ENCODE measurements at regions not wholly inside any gene's neighbourhood (a gene's known extent, or its start where the extent isn't known, plus 50 kb on each side); places are given as distances from the start of the nearest gene placed in this dataset.

DNA sequence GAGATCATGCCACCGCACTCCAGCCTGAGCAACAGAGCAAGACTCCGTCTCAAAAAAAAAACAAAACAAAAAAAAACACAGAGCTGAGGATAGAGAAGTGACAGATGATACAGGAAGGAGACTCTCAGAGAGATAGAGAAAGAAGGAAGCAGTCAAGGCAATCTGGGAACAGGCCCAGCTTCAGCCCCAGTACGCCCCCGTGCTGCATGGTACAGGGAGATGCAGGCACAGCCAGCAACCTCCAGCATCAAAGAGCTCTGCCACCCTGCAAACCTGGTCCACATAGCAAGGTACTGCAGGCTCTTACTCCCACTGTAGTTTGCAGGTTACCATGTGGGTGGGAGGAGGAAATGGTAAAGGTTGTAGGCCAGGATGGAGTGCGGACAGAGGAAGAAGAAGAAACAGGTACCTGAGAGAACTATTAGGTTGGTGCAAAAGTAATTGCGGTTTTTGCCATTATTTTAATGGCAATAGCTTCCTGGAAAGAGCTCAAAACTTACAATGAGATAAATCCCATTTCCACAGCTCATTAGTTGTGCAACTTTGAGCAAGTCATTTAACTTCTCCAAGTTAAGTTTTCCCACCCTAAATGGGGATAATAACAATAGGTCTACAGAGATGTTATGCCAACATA lies 253.0 kb downstream of the ARRDC4 start:
- TF ChIP-seq, protein P1, sequence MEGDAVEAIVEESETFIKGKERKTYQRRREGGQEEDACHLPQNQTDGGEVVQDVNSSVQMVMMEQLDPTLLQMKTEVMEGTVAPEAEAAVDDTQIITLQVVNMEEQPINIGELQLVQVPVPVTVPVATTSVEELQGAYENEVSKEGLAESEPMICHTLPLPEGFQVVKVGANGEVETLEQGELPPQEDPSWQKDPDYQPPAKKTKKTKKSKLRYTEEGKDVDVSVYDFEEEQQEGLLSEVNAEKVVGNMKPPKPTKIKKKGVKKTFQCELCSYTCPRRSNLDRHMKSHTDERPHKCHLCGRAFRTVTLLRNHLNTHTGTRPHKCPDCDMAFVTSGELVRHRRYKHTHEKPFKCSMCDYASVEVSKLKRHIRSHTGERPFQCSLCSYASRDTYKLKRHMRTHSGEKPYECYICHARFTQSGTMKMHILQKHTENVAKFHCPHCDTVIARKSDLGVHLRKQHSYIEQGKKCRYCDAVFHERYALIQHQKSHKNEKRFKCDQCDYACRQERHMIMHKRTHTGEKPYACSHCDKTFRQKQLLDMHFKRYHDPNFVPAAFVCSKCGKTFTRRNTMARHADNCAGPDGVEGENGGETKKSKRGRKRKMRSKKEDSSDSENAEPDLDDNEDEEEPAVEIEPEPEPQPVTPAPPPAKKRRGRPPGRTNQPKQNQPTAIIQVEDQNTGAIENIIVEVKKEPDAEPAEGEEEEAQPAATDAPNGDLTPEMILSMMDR (IDR thresholded peaks at IDR 0.05; ENCODE audit: extremely low read depth, low read depth, low read length) = no peak
- Histone ChIP-seq H3K4me1 (ENCODE audit: insufficient read depth, low read length) (no peaks in the 10 kb centered on the region), H2AFZ (ENCODE audit: low read length) (no peak overlapping the region), H3K4me3 (ENCODE audit: insufficient read depth, low read length) (no peak overlapping the region), H3K4me2 (ENCODE audit: insufficient read depth, low read length) (no peak overlapping the region), H3K36me3 (ENCODE audit: insufficient read depth, low read length) (no peaks in the 10 kb centered on the region), H3K79me2 (ENCODE audit: insufficient read depth, low read length) (no peaks in the 10 kb centered on the region), H4K20me1 (ENCODE audit: insufficient read depth, low read length) (no peaks in the 10 kb centered on the region), H3K27me3 (ENCODE audit: insufficient read depth, low read length) (no peaks in the 10 kb centered on the region), H3K9me3 (ENCODE audit: low read depth, low read length) (peaks cover 2% of the 10 kb centered on the region), H3K27ac (ENCODE audit: low read depth, low read length) (no peak overlapping the region)
- no peak for DNase-seq (ENCODE audit: insufficient read length, low spot score, missing footprints)

DNA sequence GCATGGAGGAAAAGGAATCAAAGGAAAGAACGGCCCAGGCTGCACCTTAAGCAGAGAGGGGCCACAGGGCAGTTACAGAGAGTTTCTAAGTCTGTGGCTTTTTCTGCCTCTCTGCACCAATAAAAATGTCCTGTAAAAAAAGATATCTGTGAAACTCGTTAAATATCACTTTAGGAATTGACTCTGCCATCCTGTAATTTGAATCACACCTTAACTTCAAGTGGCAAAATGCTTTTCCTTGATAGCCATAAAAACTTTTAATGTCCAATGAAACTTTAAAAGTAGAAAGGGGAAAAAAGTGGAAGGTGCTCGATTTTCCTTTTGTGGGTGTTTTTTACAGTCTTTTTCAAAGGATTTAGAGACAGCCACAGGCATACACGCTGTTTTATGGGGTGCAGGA lies 255.7 kb downstream of the ARRDC4 start:
- H3K4me1 ChIP-seq (ENCODE audit: insufficient read depth, low read length) = no peaks in the 10 kb centered on the region
- H3K27me3 ChIP-seq (ENCODE audit: insufficient read depth, low read length) = no peaks in the 10 kb centered on the region
- H3K36me3 ChIP-seq (ENCODE audit: insufficient read depth, low read length) = no peaks in the 10 kb centered on the region
- DNase-seq (ENCODE audit: insufficient read length, low spot score, missing footprints) = no peak
- H4K20me1 ChIP-seq (ENCODE audit: insufficient read depth, low read length) = no peaks in the 10 kb centered on the region
- no peaks in the 10 kb centered on the region for H3K79me2 ChIP-seq (ENCODE audit: insufficient read depth, low read length)
- no peak overlapping the region for H2AFZ ChIP-seq (ENCODE audit: low read length)
- H3K4me3 ChIP-seq (ENCODE audit: insufficient read depth, low read length) = no peak overlapping the region
- no peak overlapping the region for H3K4me2 ChIP-seq (ENCODE audit: insufficient read depth, low read length)
- TF ChIP-seq, protein P1 (IDR thresholded peaks at IDR 0.05; ENCODE audit: extremely low read depth, low read depth, low read length) = no peak
- H3K27ac ChIP-seq (ENCODE audit: low read depth, low read length) = no peak overlapping the region
- H3K9me3 ChIP-seq (ENCODE audit: low read depth, low read length) = peaks cover 3% of the 10 kb centered on the region

DNA sequence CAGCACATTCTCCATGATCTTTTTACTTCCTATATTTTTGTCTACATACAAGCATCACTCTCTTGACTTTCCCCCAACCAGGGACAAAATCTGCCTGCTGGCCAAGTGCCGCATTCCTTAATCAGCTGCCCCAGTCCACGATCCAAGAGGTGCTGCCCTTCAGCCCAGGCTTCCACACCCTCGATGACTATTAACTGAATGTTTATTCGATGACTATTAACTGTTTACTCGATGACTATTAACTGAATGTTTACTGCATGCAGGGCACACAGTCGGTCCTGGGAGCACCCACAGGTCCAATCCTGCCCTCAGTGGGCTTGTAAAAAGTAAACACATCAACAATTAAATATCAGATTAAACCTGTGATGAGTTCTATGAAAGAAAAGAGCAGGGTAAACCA lies 256.9 kb downstream of the ARRDC4 start:
- no peaks in the 10 kb centered on the region for H4K20me1 ChIP-seq (ENCODE audit: insufficient read depth, low read length)
- no peaks in the 10 kb centered on the region for H3K36me3 ChIP-seq (ENCODE audit: insufficient read depth, low read length)
- H3K4me2 ChIP-seq (ENCODE audit: insufficient read depth, low read length) = no peak overlapping the region
- peaks cover 6% of the 10 kb centered on the region for H3K9me3 ChIP-seq (ENCODE audit: low read depth, low read length)
- no peak overlapping the region for H3K4me3 ChIP-seq (ENCODE audit: insufficient read depth, low read length)
- DNase-seq (ENCODE audit: insufficient read length, low spot score, missing footprints) = no peak
- no peak overlapping the region for H3K27ac ChIP-seq (ENCODE audit: low read depth, low read length)
- no peak overlapping the region for H2AFZ ChIP-seq (ENCODE audit: low read length)
- no peaks in the 10 kb centered on the region for H3K79me2 ChIP-seq (ENCODE audit: insufficient read depth, low read length)
- H3K27me3 ChIP-seq (ENCODE audit: insufficient read depth, low read length) = no peaks in the 10 kb centered on the region
- H3K4me1 ChIP-seq (ENCODE audit: insufficient read depth, low read length) = no peaks in the 10 kb centered on the region
- TF ChIP-seq, protein P1 (IDR thresholded peaks at IDR 0.05; ENCODE audit: extremely low read depth, low read depth, low read length) = no peak

DNA sequence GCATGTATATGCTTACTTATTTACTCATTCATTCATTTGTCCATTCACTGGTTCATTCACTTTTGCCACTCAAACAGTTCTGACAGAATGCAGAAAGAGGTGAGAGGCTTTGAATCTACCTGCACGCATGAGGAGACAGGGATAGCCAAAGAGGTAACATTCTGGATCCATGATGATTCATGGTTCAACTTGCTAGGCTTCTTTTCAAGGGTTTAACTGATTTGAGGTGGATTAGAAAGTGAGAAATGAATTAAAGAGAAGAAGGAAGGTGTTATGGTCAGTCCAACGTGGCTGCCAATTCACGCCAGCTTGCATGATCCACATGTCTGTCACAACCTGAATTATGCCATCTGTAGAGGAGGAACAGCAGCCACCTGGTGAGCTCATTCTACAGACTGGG lies 260.6 kb downstream of the ARRDC4 start:
- no peak overlapping the region for H3K27ac ChIP-seq (ENCODE audit: low read depth, low read length)
- H3K4me3 ChIP-seq (ENCODE audit: insufficient read depth, low read length) = no peak overlapping the region
- no peaks in the 10 kb centered on the region for H3K79me2 ChIP-seq (ENCODE audit: insufficient read depth, low read length)
- no peaks in the 10 kb centered on the region for H4K20me1 ChIP-seq (ENCODE audit: insufficient read depth, low read length)
- no peak for DNase-seq (ENCODE audit: insufficient read length, low spot score, missing footprints)
- H3K9me3 ChIP-seq (ENCODE audit: low read depth, low read length) = peaks cover 6% of the 10 kb centered on the region
- H3K27me3 ChIP-seq (ENCODE audit: insufficient read depth, low read length) = no peaks in the 10 kb centered on the region
- no peaks in the 10 kb centered on the region for H3K4me1 ChIP-seq (ENCODE audit: insufficient read depth, low read length)
- no peak overlapping the region for H2AFZ ChIP-seq (ENCODE audit: low read length)
- TF ChIP-seq, protein P1 (IDR thresholded peaks at IDR 0.05; ENCODE audit: extremely low read depth, low read depth, low read length) = no peak
- H3K4me2 ChIP-seq (ENCODE audit: insufficient read depth, low read length) = no peak overlapping the region
- H3K36me3 ChIP-seq (ENCODE audit: insufficient read depth, low read length) = no peaks in the 10 kb centered on the region

All from osteoblast (primary cell).